HG02938 (cell line): ENCODE measurements at regions not wholly inside any gene's neighbourhood (a gene's known extent, or its start where the extent isn't known, plus 50 kb on each side); places are given as distances from the start of the nearest gene placed in this dataset.

Experiments used
- ATAC-seq: cut with Tn5 transposase; IDR thresholded peaks from one replicate; pipeline ENCODE4 v1.9.1; 2021; ENCODE audit warnings: mild to moderate bottlenecking, moderate library complexity; ENCODE audit not compliant: unreplicated experiment

DNA sequence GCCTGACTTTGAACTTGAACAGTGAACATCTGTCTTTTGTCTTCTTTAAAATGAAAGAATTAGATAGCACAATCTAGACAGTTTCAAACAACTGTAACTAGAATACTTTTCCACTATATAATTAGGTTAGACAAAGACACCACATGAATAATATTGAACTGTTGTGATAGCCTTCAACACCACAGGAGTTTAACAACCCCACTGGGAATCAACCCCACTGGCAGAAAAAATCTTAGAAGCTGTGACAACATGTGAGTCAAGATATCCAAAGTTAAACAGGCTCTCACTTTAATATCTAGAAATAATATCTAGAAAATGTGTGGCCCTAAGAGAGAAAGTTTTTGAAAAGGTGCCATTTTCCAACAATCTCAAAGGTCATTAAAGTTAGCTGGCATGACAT, 64.4 kb upstream of the PRICKLE2 start:
- ATAC-seq = no peak

DNA sequence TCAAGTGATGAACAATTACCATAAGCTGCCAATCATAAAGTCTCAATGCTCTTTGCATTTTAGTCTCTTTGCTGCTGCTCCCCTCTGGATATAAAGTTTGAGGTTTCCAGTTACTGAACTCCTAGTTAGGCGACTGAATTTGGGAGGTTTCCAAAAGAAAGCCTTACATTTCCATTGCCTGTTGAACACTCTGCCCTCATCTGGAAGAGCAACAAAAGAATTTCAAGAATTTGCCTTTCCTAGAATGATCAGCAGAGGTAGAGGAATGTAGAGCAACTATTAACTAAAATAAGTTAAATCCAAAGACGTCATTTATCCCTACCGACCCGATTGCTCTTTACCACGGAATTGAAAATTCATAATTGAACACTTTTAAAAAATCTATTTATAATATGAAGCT, 53.4 kb upstream of the PRICKLE2 start:
- no peak for ATAC-seq

DNA sequence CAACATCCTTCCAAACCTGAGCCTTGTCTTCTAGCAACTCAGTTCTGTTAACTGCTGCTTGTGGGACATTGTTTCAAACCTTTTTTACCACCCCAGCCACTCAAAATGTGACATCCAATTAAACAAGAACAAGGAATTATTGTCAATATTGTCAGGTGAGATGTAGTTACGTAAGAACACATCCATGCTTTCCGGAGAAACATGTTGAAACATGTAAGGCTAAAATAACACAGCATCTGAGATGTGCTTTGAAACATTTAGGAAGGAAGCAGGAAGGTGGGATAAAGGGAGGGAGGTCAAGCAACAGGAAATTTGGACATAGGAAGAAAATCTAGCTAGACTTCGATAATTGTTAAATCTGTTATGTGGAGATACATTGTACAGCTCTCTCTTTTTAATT, 50.9 kb upstream of the PRICKLE2 start:
- no peak for ATAC-seq
